ENCODE measurements at regions not wholly inside any gene's neighbourhood (a gene's known extent, or its start where the extent isn't known, plus 50 kb on each side); places are given as distances from the start of the nearest gene placed in this dataset.
"Not testable (repeated sequence)": the region's sequence is repeated elsewhere in the genome, so short reads cannot be mapped to it uniquely, and the experiment has no call there.

- DNase-seq (ENCODE audit: low spot score) = no peak
Measured at GRCh38 chr13:44054525-44054924, 174.8 kb downstream of the LACC1 start.

- DNase-seq (ENCODE audit: low spot score) = not testable (repeated sequence)
Measured at GRCh38 chr13:44055681-44056080, 176.0 kb downstream of the LACC1 start.

- no peak for DNase-seq (ENCODE audit: low spot score)
Measured at GRCh38 chr13:44058067-44058466, 178.4 kb downstream of the LACC1 start.

- no peak for DNase-seq (ENCODE audit: low spot score)
Measured at GRCh38 chr13:44058624-44059215, 179.0 kb downstream of the LACC1 start.

- DNase-seq (ENCODE audit: low spot score) = no peak
Measured at GRCh38 chr13:44061876-44062275, 182.2 kb downstream of the LACC1 start.

- no peak for DNase-seq (ENCODE audit: low spot score)
Measured at GRCh38 chr13:44063467-44063866, 183.8 kb downstream of the LACC1 start.

- no peak for DNase-seq (ENCODE audit: low spot score)
Measured at GRCh38 chr13:44063881-44064280, 184.2 kb downstream of the LACC1 start.

GRCh38 chr13:44064357-44064756 is 184.7 kb downstream of the LACC1 start:
- no peak for DNase-seq (ENCODE audit: low spot score)

- DNase-seq (ENCODE audit: low spot score) = no peak
Measured at GRCh38 chr13:44068169-44068568, 188.5 kb downstream of the LACC1 start.

- DNase-seq (ENCODE audit: low spot score) = peak; percentile 60
Measured at GRCh38 chr13:44068737-44069136, 189.0 kb downstream of the LACC1 start.

- DNase-seq (ENCODE audit: low spot score) = peak; percentile 34
Measured at GRCh38 chr13:44072536-44072935, 192.8 kb downstream of the LACC1 start.

GRCh38 chr13:44074611-44075010 is 194.9 kb downstream of the LACC1 start:
- no peak for DNase-seq (ENCODE audit: low spot score)

- no peak for DNase-seq (ENCODE audit: low spot score)
Measured at GRCh38 chr13:44075113-44075512, 195.4 kb downstream of the LACC1 start.

- no peak for DNase-seq (ENCODE audit: low spot score)
Measured at GRCh38 chr13:44078806-44079376, 199.2 kb downstream of the LACC1 start.

- no peak for DNase-seq (ENCODE audit: low spot score)
Measured at GRCh38 chr13:44079413-44080205, 199.9 kb downstream of the LACC1 start.

GRCh38 chr13:44084146-44084545 is 204.4 kb downstream of the LACC1 start:
- DNase-seq (ENCODE audit: low spot score) = no peak

- DNase-seq (ENCODE audit: low spot score) = no peak
Measured at GRCh38 chr13:44086389-44086788, 206.7 kb downstream of the LACC1 start.

- no peak for DNase-seq (ENCODE audit: low spot score)
Measured at GRCh38 chr13:44088411-44088810, 208.7 kb downstream of the LACC1 start.

- DNase-seq (ENCODE audit: low spot score) = no peak
Measured at GRCh38 chr13:44088991-44089413, 209.3 kb downstream of the LACC1 start.

GRCh38 chr13:44089452-44089851 is 209.7 kb downstream of the LACC1 start:
- no peak for DNase-seq (ENCODE audit: low spot score)

- no peak for DNase-seq (ENCODE audit: low spot score)
Measured at GRCh38 chr13:44092078-44092970, 212.6 kb downstream of the LACC1 start.

Data from SW480 (cell line).